OCI-LY1 (cell line): ENCODE measurements at regions not wholly inside any gene's neighbourhood (a gene's known extent, or its start where the extent isn't known, plus 50 kb on each side); places are given as distances from the start of the nearest gene placed in this dataset.

ENCODE experiments used
- H2AFZ ChIP-seq: fragments of 200-600 bp; sonication (generic), shearing (Covaris generic); 2 replicates; pipeline ENCODE4 v1.6.0; 2014; ENCODE audit warnings: antibody characterized with exemption, mild to moderate bottlenecking, low read length
- H3F3A ChIP-seq: fragments of 200-600 bp; sonication (generic), shearing (Covaris generic); 2 replicates; pipeline ENCODE4 v1.6.0; 2014; ENCODE audit warnings: mild to moderate bottlenecking, antibody characterized with exemption, low read length, moderate library complexity; ENCODE audit not compliant: insufficient read depth
- H3K27ac ChIP-seq: fragments of 200-600 bp; sonication (generic); 2 replicates; pipeline ENCODE4 v1.5.1; 2014; ENCODE audit warnings: low read length, mixed run types, mild to moderate bottlenecking, low read depth; ENCODE audit not compliant: poor library complexity, severe bottlenecking
- H3K27me3 ChIP-seq: fragments of 200-600 bp; sonication (generic); 2 replicates; pipeline ENCODE4 v1.6.0; 2014; ENCODE audit warnings: antibody characterized with exemption, mild to moderate bottlenecking, low read length, moderate library complexity; ENCODE audit not compliant: insufficient read depth
- H3K36me3 ChIP-seq: fragments of 200-600 bp; sonication (generic); 2 replicates; pipeline ENCODE4 v1.6.1; 2014; ENCODE audit warnings: mild to moderate bottlenecking, antibody characterized with exemption, low read length, moderate library complexity, mixed read lengths; ENCODE audit not compliant: insufficient read depth
- H3K4me1 ChIP-seq: fragments of 200-600 bp; sonication (generic); 2 replicates; pipeline ENCODE4 v1.5.1; 2014; ENCODE audit warnings: mild to moderate bottlenecking, low read length, moderate library complexity; ENCODE audit not compliant: insufficient read depth, severe bottlenecking
- H3K4me2 ChIP-seq: fragments of 200-600 bp; sonication (generic), shearing (Covaris generic); 2 replicates; pipeline ENCODE4 v1.6.1; 2014; ENCODE audit warnings: low read length
- H3K4me3 ChIP-seq: fragments of 200-600 bp; sonication (generic); 2 replicates; pipeline ENCODE4 v1.5.1; 2014; ENCODE audit warnings: low read length, low read depth, mild to moderate bottlenecking, mixed read lengths; ENCODE audit not compliant: poor library complexity, severe bottlenecking
- H3K79me2 ChIP-seq: fragments of 200-600 bp; shearing (Covaris generic); 2 replicates; pipeline ENCODE4 v1.6.1; 2016; ENCODE audit warnings: mixed run types, low read length, mixed read lengths; ENCODE audit not compliant: insufficient read depth
- H3K9ac ChIP-seq: fragments of 200-600 bp; sonication (generic), shearing (Covaris generic); 2 replicates; pipeline ENCODE4 v1.6.1; 2014; ENCODE audit warnings: mild to moderate bottlenecking, low read length, mixed read lengths
- H3K9me2 ChIP-seq: fragments of 200-600 bp; sonication (generic), shearing (Covaris generic); 2 replicates; pipeline ENCODE4 v1.6.1; 2014; ENCODE audit warnings: low read depth, mild to moderate bottlenecking, low read length, mixed read lengths
- H3K9me3 ChIP-seq: fragments of 200-600 bp; shearing (Covaris generic); 2 replicates; pipeline ENCODE4 v1.6.1; 2014; ENCODE audit warnings: low read length, mixed read lengths
- H4K20me1 ChIP-seq: fragments of 200-600 bp; sonication (generic), shearing (Covaris generic); 2 replicates; pipeline ENCODE4 v1.6.0; 2016; ENCODE audit warnings: mild to moderate bottlenecking, low read length; ENCODE audit not compliant: insufficient read depth
- CTCF ChIP-seq: fragments of 200-600 bp; sonication (generic), shearing (Covaris generic); IDR thresholded peaks from 2 replicates; pipeline ENCODE4 v1.5.1; 2017; ENCODE audit warnings: mild to moderate bottlenecking, antibody characterized with exemption, low read length, moderate library complexity, mixed read lengths
- EZH2 ChIP-seq: fragments of 200-600 bp; sonication (generic), shearing (Covaris generic); IDR thresholded peaks from 2 replicates; pipeline ENCODE4 v1.8.0; 2017; ENCODE audit warnings: borderline replicate concordance, mixed run types, mild to moderate bottlenecking, antibody characterized with exemption, low read length, moderate library complexity, mixed read lengths

GRCh38 chr4:182085051-182085480 lies 158.1 kb upstream of the TENM3 start:
- H3K4me1 ChIP-seq, result no peaks in the 10 kb centered on the region
- H3K9me3 ChIP-seq, result no peaks in the 10 kb centered on the region
- no peak overlapping the region for H3K4me3 ChIP-seq
- no peaks in the 10 kb centered on the region for H3K36me3 ChIP-seq
- no peak overlapping the region for H3K4me2 ChIP-seq
- H3K79me2 ChIP-seq, result no peaks in the 10 kb centered on the region
- no peaks in the 10 kb centered on the region for H3K27me3 ChIP-seq
- TF ChIP-seq EZH2, result no peak
- no peak for TF ChIP-seq CTCF
- H3K9me2 ChIP-seq, result no peaks in the 10 kb centered on the region
- no peaks in the 10 kb centered on the region for H3F3A ChIP-seq
- H4K20me1 ChIP-seq, result no peaks in the 10 kb centered on the region
- no peak overlapping the region for H2AFZ ChIP-seq
- no peak overlapping the region for H3K9ac ChIP-seq
- no peak overlapping the region for H3K27ac ChIP-seq

- no peaks in the 10 kb centered on the region for H3K27me3 ChIP-seq
- H3K4me2 ChIP-seq, result no peak overlapping the region
- H3K9me3 ChIP-seq, result no peaks in the 10 kb centered on the region
- H3K9me2 ChIP-seq, result no peaks in the 10 kb centered on the region
- no peak overlapping the region for H3K9ac ChIP-seq
- no peak; the same call in 1 of the 2 replicates for TF ChIP-seq CTCF
- TF ChIP-seq EZH2, result no peak
- no peak overlapping the region for H3K27ac ChIP-seq
- H3K36me3 ChIP-seq, result no peaks in the 10 kb centered on the region
- no peak overlapping the region for H3K4me3 ChIP-seq
- H4K20me1 ChIP-seq, result no peaks in the 10 kb centered on the region
- H3K79me2 ChIP-seq, result no peaks in the 10 kb centered on the region
- no peak overlapping the region for H2AFZ ChIP-seq
- no peaks in the 10 kb centered on the region for H3F3A ChIP-seq
- H3K4me1 ChIP-seq, result no peaks in the 10 kb centered on the region
Measured at GRCh38 chr4:182089326-182089725, 153.9 kb upstream of the TENM3 start.

- H3K9me3 ChIP-seq, result no peaks in the 10 kb centered on the region
Measured at GRCh38 chr4:182090186-182090585, 153.0 kb upstream of the TENM3 start.

More at GRCh38 chr4:182090186-182090585, 153.0 kb upstream of the TENM3 start:
- Histone ChIP-seq H3K4me3 (no peak overlapping the region), H3K79me2 (no peaks in the 10 kb centered on the region), H2AFZ (no peak overlapping the region), H3K9me2 (no peaks in the 10 kb centered on the region), H3K27me3 (no peaks in the 10 kb centered on the region), H3F3A (no peaks in the 10 kb centered on the region), H3K36me3 (no peaks in the 10 kb centered on the region), H3K4me2 (no peak overlapping the region), H4K20me1 (no peaks in the 10 kb centered on the region), H3K27ac (no peak overlapping the region), H3K9ac (no peak overlapping the region), H3K4me1 (no peaks in the 10 kb centered on the region)
- TF ChIP-seq EZH2 (no peak), CTCF (no peak)
